ENCODE measurements at regions not wholly inside any gene's neighbourhood (a gene's known extent, or its start where the extent isn't known, plus 50 kb on each side); places are given as distances from the start of the nearest gene placed in this dataset.

DNA sequence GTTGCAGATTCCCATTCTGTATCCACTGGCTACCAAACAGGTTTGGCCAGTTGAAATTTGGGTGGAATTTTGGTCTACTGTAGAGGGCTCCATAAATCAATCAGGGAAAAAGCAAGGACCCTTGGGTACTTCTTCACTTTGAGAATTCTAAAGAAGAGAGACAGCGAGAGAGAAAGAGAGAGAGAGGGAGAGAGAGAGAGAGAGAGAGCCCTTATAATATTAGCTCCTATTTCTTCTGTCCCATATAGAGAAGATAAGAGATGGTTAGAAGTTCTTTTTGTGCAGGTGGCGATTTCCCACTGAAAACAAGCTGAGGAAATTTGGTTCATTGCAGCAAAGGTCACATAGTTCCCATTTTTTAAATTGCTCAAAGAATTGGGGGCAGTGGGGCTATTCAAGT lies 88.6 kb upstream of the ZNF536 start:
- no peak overlapping the region for H2AFZ ChIP-seq (ENCODE audit: low read depth, low read length)
- H3K27ac ChIP-seq (ENCODE audit: low read depth, low read length): no peak overlapping the region
- Mint-ChIP-seq H3K9me3 (ENCODE audit: unreplicated experiment) (peaks cover 2% of the 10 kb centered on the region), H3K27ac (ENCODE audit: unreplicated experiment) (no peak overlapping the region), H3K36me3 (ENCODE audit: low read depth, unreplicated experiment) (no peaks in the 10 kb centered on the region), H3K4me1 (ENCODE audit: low read depth, unreplicated experiment) (no peaks in the 10 kb centered on the region), H3K27me3 (ENCODE audit: low read depth, unreplicated experiment) (peaks cover 60% of the 10 kb centered on the region), H3K4me3 (ENCODE audit: unreplicated experiment) (no peak overlapping the region)
- H3K9me3 ChIP-seq (ENCODE audit: insufficient read depth, low read depth, low read length): no peaks in the 10 kb centered on the region
- no peak overlapping the region for H3K4me3 ChIP-seq (ENCODE audit: insufficient read depth, low read depth, low read length)
- H3K36me3 ChIP-seq (ENCODE audit: insufficient read depth, low read length): no peaks in the 10 kb centered on the region
- TF ChIP-seq EZH2 (IDR thresholded peaks at IDR 0.05; ENCODE audit: insufficient read depth, low read length): no peak
- TF ChIP-seq, protein P1, sequence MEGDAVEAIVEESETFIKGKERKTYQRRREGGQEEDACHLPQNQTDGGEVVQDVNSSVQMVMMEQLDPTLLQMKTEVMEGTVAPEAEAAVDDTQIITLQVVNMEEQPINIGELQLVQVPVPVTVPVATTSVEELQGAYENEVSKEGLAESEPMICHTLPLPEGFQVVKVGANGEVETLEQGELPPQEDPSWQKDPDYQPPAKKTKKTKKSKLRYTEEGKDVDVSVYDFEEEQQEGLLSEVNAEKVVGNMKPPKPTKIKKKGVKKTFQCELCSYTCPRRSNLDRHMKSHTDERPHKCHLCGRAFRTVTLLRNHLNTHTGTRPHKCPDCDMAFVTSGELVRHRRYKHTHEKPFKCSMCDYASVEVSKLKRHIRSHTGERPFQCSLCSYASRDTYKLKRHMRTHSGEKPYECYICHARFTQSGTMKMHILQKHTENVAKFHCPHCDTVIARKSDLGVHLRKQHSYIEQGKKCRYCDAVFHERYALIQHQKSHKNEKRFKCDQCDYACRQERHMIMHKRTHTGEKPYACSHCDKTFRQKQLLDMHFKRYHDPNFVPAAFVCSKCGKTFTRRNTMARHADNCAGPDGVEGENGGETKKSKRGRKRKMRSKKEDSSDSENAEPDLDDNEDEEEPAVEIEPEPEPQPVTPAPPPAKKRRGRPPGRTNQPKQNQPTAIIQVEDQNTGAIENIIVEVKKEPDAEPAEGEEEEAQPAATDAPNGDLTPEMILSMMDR (IDR thresholded peaks at IDR 0.05; ENCODE audit: insufficient read depth, low read depth, low read length): no peak
- H4K20me1 ChIP-seq (ENCODE audit: insufficient read depth, low read length): no peaks in the 10 kb centered on the region
- DNase-seq (ENCODE audit: low read depth) (no peak), FAIRE-seq (no peak)
- no peaks in the 10 kb centered on the region for H3K79me2 ChIP-seq (ENCODE audit: insufficient read depth, low read length)
- H3K4me1 ChIP-seq (ENCODE audit: insufficient read depth, low read length): no peaks in the 10 kb centered on the region
- H3K9ac ChIP-seq (ENCODE audit: low read length): no peak overlapping the region
- no peak overlapping the region for H3K4me2 ChIP-seq (ENCODE audit: low read length)
- no peaks in the 10 kb centered on the region for H3K27me3 ChIP-seq (ENCODE audit: insufficient read depth, low read length)

GRCh38 chr19:30284209-30284608 lies 88.0 kb upstream of the ZNF536 start:
- no peak for DNase-seq (ENCODE audit: low read depth)
- Histone ChIP-seq H3K36me3 (ENCODE audit: insufficient read depth, low read length) (no peaks in the 10 kb centered on the region), H3K27ac (ENCODE audit: low read depth, low read length) (no peak overlapping the region), H4K20me1 (ENCODE audit: insufficient read depth, low read length) (no peaks in the 10 kb centered on the region), H3K79me2 (ENCODE audit: insufficient read depth, low read length) (no peaks in the 10 kb centered on the region), H3K4me1 (ENCODE audit: insufficient read depth, low read length) (no peaks in the 10 kb centered on the region), H3K4me2 (ENCODE audit: low read length) (no peak overlapping the region), H3K4me3 (ENCODE audit: insufficient read depth, low read depth, low read length) (no peak overlapping the region), H3K9me3 (ENCODE audit: insufficient read depth, low read depth, low read length) (no peaks in the 10 kb centered on the region), H2AFZ (ENCODE audit: low read depth, low read length) (no peak overlapping the region), H3K27me3 (ENCODE audit: insufficient read depth, low read length) (no peaks in the 10 kb centered on the region), H3K9ac (ENCODE audit: low read length) (no peak overlapping the region)
- Mint-ChIP-seq H3K36me3 (ENCODE audit: low read depth, unreplicated experiment) (no peaks in the 10 kb centered on the region), H3K4me1 (ENCODE audit: low read depth, unreplicated experiment) (no peaks in the 10 kb centered on the region), H3K4me3 (ENCODE audit: unreplicated experiment) (no peak overlapping the region), H3K27ac (ENCODE audit: unreplicated experiment) (no peak overlapping the region), H3K9me3 (ENCODE audit: unreplicated experiment) (peaks cover 2% of the 10 kb centered on the region), H3K27me3 (ENCODE audit: low read depth, unreplicated experiment) (peaks cover 56% of the 10 kb centered on the region)
- FAIRE-seq: no peak
- TF ChIP-seq, protein P1 (IDR thresholded peaks at IDR 0.05; ENCODE audit: insufficient read depth, low read depth, low read length): no peak
- no peak for TF ChIP-seq EZH2 (IDR thresholded peaks at IDR 0.05; ENCODE audit: insufficient read depth, low read length)

- no peak overlapping the region for H3K9ac ChIP-seq (ENCODE audit: low read length)
- no peak overlapping the region for H3K27ac Mint-ChIP-seq (ENCODE audit: unreplicated experiment)
- H3K27me3 ChIP-seq (ENCODE audit: insufficient read depth, low read length): no peaks in the 10 kb centered on the region
- no peaks in the 10 kb centered on the region for H3K36me3 Mint-ChIP-seq (ENCODE audit: low read depth, unreplicated experiment)
- no peak overlapping the region for H3K4me3 Mint-ChIP-seq (ENCODE audit: unreplicated experiment)
- H3K4me2 ChIP-seq (ENCODE audit: low read length): no peak overlapping the region
- DNase-seq (ENCODE audit: low read depth) (no peak), FAIRE-seq (no peak)
- H3K4me3 ChIP-seq (ENCODE audit: insufficient read depth, low read depth, low read length): no peak overlapping the region
- no peaks in the 10 kb centered on the region for H3K4me1 ChIP-seq (ENCODE audit: insufficient read depth, low read length)
- peaks cover 2% of the 10 kb centered on the region for H3K9me3 Mint-ChIP-seq (ENCODE audit: unreplicated experiment)
- TF ChIP-seq, protein P1 (IDR thresholded peaks at IDR 0.05; ENCODE audit: insufficient read depth, low read depth, low read length): no peak
- TF ChIP-seq EZH2 (IDR thresholded peaks at IDR 0.05; ENCODE audit: insufficient read depth, low read length): no peak
- H3K27ac ChIP-seq (ENCODE audit: low read depth, low read length): no peak overlapping the region
- no peaks in the 10 kb centered on the region for H3K4me1 Mint-ChIP-seq (ENCODE audit: low read depth, unreplicated experiment)
- H3K79me2 ChIP-seq (ENCODE audit: insufficient read depth, low read length): no peaks in the 10 kb centered on the region
- H3K9me3 ChIP-seq (ENCODE audit: insufficient read depth, low read depth, low read length): no peaks in the 10 kb centered on the region
- H2AFZ ChIP-seq (ENCODE audit: low read depth, low read length): no peak overlapping the region
- H4K20me1 ChIP-seq (ENCODE audit: insufficient read depth, low read length): no peaks in the 10 kb centered on the region
- peaks cover 50% of the 10 kb centered on the region for H3K27me3 Mint-ChIP-seq (ENCODE audit: low read depth, unreplicated experiment)
- H3K36me3 ChIP-seq (ENCODE audit: insufficient read depth, low read length): no peaks in the 10 kb centered on the region
Measured at GRCh38 chr19:30284885-30285284, 87.3 kb upstream of the ZNF536 start.
